HEK293 (cell line): ENCODE measurements at regions not wholly inside any gene's neighbourhood (a gene's known extent, or its start where the extent isn't known, plus 50 kb on each side); places are given as distances from the start of the nearest gene placed in this dataset.

Experiments used
- CTCF ChIA-PET: fragments of 350-600 bp; formaldehyde crosslinking; extraction: SDS; loops from one replicate; lab custom pipeline; 2021; ENCODE audit warnings: antibody characterized with exemption; lab: Yijun Ruan, JAX
- POLR2A ChIA-PET: fragments of 300-600 bp; formaldehyde crosslinking; extraction: SDS; loops from one replicate; lab custom pipeline; 2020; ENCODE audit warnings: antibody characterized with exemption, inconsistent platforms; lab: Yijun Ruan, JAX
- H3K27ac ChIP-seq: fragments of 200-500 bp; sonication (Bioruptor generic); 2 replicates; pipeline ENCODE4 v1.5.1; 2014; ENCODE audit warnings: low read depth, low read length, control low read depth, inconsistent platforms; ENCODE audit errors: extremely low read depth
- H3K36me3 ChIP-seq, 2 experiments: fragments of 200-500 bp in 1 of 2; sonication (Bioruptor generic) in 1 of 2; 1 replicate in 1 of 2; 2 replicates in 1 of 2; pipeline ENCODE4 v1.5.1; 2014 to 2017; ENCODE audit warnings: inconsistent platforms in 2 of 2, low read length in 2 of 2; ENCODE audit not compliant: control insufficient read depth in 2 of 2, insufficient read depth in 1 of 2
- H3K4me1 ChIP-seq: fragments of 200-500 bp; sonication (Bioruptor generic); 2 replicates; pipeline ENCODE4 v1.5.1; 2014; ENCODE audit warnings: mild to moderate bottlenecking, low read length, inconsistent platforms; ENCODE audit not compliant: control insufficient read depth, insufficient read depth
- H3K4me3 ChIP-seq: 2 replicates; pipeline ENCODE4 v1.5.1; 2011; ENCODE audit warnings: low read depth, mild to moderate bottlenecking, control low read depth, low read length, moderate library complexity
- H3K9me3 ChIP-seq: fragments of 200-500 bp; sonication (Bioruptor generic); 2 replicates; pipeline ENCODE4 v1.5.1; 2014; ENCODE audit warnings: low read depth, low read length, inconsistent platforms; ENCODE audit not compliant: control insufficient read depth, insufficient read depth
- BCL11A ChIP-seq: fragments of 450-650 bp; formaldehyde crosslinking; IDR thresholded peaks from 2 replicates; pipeline ENCODE4 v1.5.1; 2016; ENCODE audit warnings: low read depth, missing biosample characterization, missing genetic modification characterization
- HOXA7 ChIP-seq: sonication (generic); formaldehyde crosslinking; IDR thresholded peaks from 2 replicates; pipeline ENCODE4 v1.8.1; 2022; ENCODE audit warnings: missing genetic modification reagents, borderline replicate concordance
- KLF8 ChIP-seq: fragments of 450-650 bp; formaldehyde crosslinking; IDR thresholded peaks from 2 replicates; pipeline ENCODE4 v1.5.1; 2016; ENCODE audit warnings: missing biosample characterization, missing genetic modification characterization
- OVOL3 ChIP-seq: fragments of 450-650 bp; formaldehyde crosslinking; IDR thresholded peaks from 2 replicates; pipeline ENCODE4 v1.5.1; 2016; ENCODE audit warnings: missing biosample characterization, missing genetic modification characterization
- TCF7L2 ChIP-seq: IDR thresholded peaks from 2 replicates; pipeline ENCODE4 v1.6.1; 2011; ENCODE audit warnings: low read depth, mild to moderate bottlenecking, inconsistent platforms, low read length, moderate library complexity, borderline replicate concordance
- WT1 ChIP-seq: fragments of 450-650 bp; formaldehyde crosslinking; IDR thresholded peaks from 2 replicates; pipeline ENCODE4 v1.5.1; 2016; ENCODE audit warnings: missing biosample characterization, missing genetic modification characterization
- YY2 ChIP-seq: fragments of 450-650 bp; formaldehyde crosslinking; IDR thresholded peaks from 2 replicates; pipeline ENCODE4 v1.5.1; 2016; ENCODE audit warnings: missing biosample characterization, missing genetic modification characterization
- ZBTB17 ChIP-seq: fragments of 450-650 bp; formaldehyde crosslinking; IDR thresholded peaks from 2 replicates; pipeline ENCODE4 v1.5.1; 2016; ENCODE audit warnings: missing biosample characterization, missing genetic modification characterization
- ZBTB20 ChIP-seq: fragments of 450-650 bp; formaldehyde crosslinking; IDR thresholded peaks from 2 replicates; pipeline ENCODE4 v1.5.1; 2016; ENCODE audit warnings: missing biosample characterization, missing genetic modification characterization
- ZBTB21 ChIP-seq: fragments of 450-650 bp; formaldehyde crosslinking; IDR thresholded peaks from 2 replicates; pipeline ENCODE4 v1.5.1; 2017; ENCODE audit warnings: missing biosample characterization, missing genetic modification characterization
- ZNF23 ChIP-seq: fragments of 450-650 bp; formaldehyde crosslinking; IDR thresholded peaks from 2 replicates; pipeline ENCODE4 v1.5.1; 2016; ENCODE audit warnings: missing biosample characterization, missing genetic modification characterization, borderline replicate concordance
- ZNF311 ChIP-seq: fragments of 450-650 bp; formaldehyde crosslinking; IDR thresholded peaks from 2 replicates; pipeline ENCODE4 v1.5.1; 2017; ENCODE audit warnings: missing biosample characterization, missing genetic modification characterization, borderline replicate concordance
- ZNF510 ChIP-seq: fragments of 450-650 bp; formaldehyde crosslinking; IDR thresholded peaks from 2 replicates; pipeline ENCODE4 v1.5.1; 2018; ENCODE audit warnings: mild to moderate bottlenecking, missing genetic modification characterization, missing biosample characterization; ENCODE audit not compliant: insufficient replicate concordance
- ZNF514 ChIP-seq: fragments of 450-650 bp; formaldehyde crosslinking; IDR thresholded peaks from 2 replicates; pipeline ENCODE4 v1.5.1; 2016; ENCODE audit warnings: missing biosample characterization, missing genetic modification characterization
- ZNF596 ChIP-seq: fragments of 450-650 bp; IDR thresholded peaks from 2 replicates; pipeline ENCODE4 v1.5.0; 2018; ENCODE audit warnings: missing biosample characterization, mild to moderate bottlenecking, missing genetic modification characterization, moderate library complexity
- ZNF626 ChIP-seq: fragments of 450-650 bp; sonication (Bioruptor Pico); formaldehyde crosslinking; IDR thresholded peaks from 2 replicates; pipeline ENCODE4 v1.5.1; 2018; ENCODE audit warnings: missing biosample characterization, missing genetic modification characterization, inconsistent platforms
- ZNF654 ChIP-seq: fragments of 450-650 bp; formaldehyde crosslinking; IDR thresholded peaks from 2 replicates; pipeline ENCODE4 v1.5.1; 2016; ENCODE audit warnings: low read depth, missing biosample characterization, missing genetic modification characterization
- ZNF777 ChIP-seq: fragments of 450-650 bp; formaldehyde crosslinking; IDR thresholded peaks from 2 replicates; pipeline ENCODE4 v1.5.1; 2017; ENCODE audit warnings: missing biosample characterization, missing genetic modification characterization, borderline replicate concordance
- TF ChIP-seq, protein P1 (sequence below): fragments of 450-650 bp; formaldehyde crosslinking; IDR thresholded peaks from 2 replicates; pipeline ENCODE4; 2016; ENCODE audit warnings: missing biosample characterization, missing genetic modification characterization
- TF ChIP-seq, protein P2 (sequence below): fragments of 450-650 bp; IDR thresholded peaks from 2 replicates; pipeline ENCODE4 v1.5.1; 2018; ENCODE audit warnings: missing biosample characterization, mild to moderate bottlenecking, missing genetic modification characterization
- TF ChIP-seq, protein P3 (sequence below): fragments of 450-650 bp; formaldehyde crosslinking; conservative IDR thresholded peaks from 2 replicates; pipeline ENCODE4 v1.5.1; 2016; ENCODE audit warnings: low read depth, missing biosample characterization, missing genetic modification characterization
- TF ChIP-seq, protein P4 (sequence below): fragments of 450-650 bp; formaldehyde crosslinking; IDR thresholded peaks from 2 replicates; pipeline ENCODE4 v1.5.1; 2016; ENCODE audit warnings: missing biosample characterization, missing genetic modification characterization
- TF ChIP-seq, protein P5 (sequence below): fragments of 450-650 bp; formaldehyde crosslinking; IDR thresholded peaks from 2 replicates; pipeline ENCODE4 v1.5.1; 2016; ENCODE audit warnings: missing biosample characterization, missing genetic modification characterization

DNA sequence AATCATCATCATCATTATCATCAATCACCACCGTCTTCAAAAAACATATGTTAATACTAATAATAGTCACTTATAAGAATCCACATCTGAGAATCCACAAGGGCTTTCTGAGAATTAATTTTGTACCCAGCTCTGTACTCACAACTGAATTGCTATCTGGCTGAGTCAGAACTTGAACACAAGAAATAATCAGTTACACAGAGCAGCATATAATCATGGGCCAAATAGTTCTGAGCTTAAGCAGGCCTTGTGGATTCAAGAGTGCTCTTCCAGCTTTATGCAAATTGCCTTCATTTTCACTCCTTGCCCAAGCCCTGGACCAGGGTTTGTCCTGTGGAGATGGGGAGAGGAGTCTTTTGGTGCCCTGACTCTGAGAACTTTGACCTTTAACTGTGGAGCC lies 304.5 kb downstream of the ZNF248 start:
- POLR2A ChIA-PET, result no interaction called here
- no peak for TF ChIP-seq KLF8 (tag by site-specific recombination)
- TF ChIP-seq BCL11A (tag by site-specific recombination), result no peak
- no peak for TF ChIP-seq ZNF510
- TF ChIP-seq YY2 (tag by site-specific recombination), result no peak
- TF ChIP-seq WT1 (tag by site-specific recombination), result no peak
- TF ChIP-seq HOXA7, result no peak
- TF ChIP-seq, protein P1, sequence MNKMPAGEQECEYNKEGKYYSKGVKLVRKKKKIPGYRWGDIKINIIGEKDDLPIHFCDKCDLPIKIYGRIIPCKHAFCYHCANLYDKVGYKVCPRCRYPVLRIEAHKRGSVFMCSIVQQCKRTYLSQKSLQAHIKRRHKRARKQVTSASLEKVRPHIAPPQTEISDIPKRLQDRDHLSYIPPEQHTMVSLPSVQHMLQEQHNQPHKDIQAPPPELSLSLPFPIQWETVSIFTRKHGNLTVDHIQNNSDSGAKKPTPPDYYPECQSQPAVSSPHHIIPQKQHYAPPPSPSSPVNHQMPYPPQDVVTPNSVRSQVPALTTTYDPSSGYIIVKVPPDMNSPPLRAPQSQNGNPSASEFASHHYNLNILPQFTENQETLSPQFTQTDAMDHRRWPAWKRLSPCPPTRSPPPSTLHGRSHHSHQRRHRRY, result no peak
- no peak for TF ChIP-seq ZNF596 (tag by site-specific recombination)
- H3K9me3 ChIP-seq, result no peaks in the 10 kb centered on the region
- H3K36me3 ChIP-seq, result no peaks in the 10 kb centered on the region
- H3K4me3 ChIP-seq, result no peak overlapping the region
- CTCF ChIA-PET, result interaction anchor here (0.6 to 0.7 kb wide), 2 partner anchors 24 to 243 kb away, joined by 3 to 5 read pairs; no protein-coding TSS in a partner anchor
- no peaks in the 10 kb centered on the region for H3K4me1 ChIP-seq
- H3K27ac ChIP-seq, result no peak overlapping the region

DNA sequence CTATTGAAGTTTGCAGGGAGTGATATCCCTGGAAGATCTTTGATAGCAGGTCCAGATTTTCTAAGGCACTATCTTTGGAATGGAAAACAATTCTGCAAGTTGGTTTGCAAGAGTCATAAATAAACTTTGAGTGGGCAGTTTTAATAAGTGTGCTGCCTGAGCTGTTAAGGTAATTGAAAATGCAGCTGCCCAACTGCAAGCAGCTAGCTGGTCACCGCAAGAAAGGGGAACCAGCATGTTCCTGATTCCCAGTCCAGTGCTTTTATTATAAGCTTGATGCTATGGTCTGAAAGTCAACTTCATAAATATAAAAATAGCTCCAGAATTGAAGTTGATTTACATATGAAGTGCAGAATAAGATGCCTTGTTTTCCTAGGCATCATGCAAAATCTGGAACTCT lies 308.4 kb downstream of the ZNF248 start:
- no peak overlapping the region for H3K4me3 ChIP-seq
- CTCF ChIA-PET, result no interaction called here
- no peaks in the 10 kb centered on the region for H3K9me3 ChIP-seq

More for the DNA sequence above, 308.4 kb downstream of the ZNF248 start:
- no peaks in the 10 kb centered on the region for H3K4me1 ChIP-seq
- H3K27ac ChIP-seq, result no peak overlapping the region
- H3K36me3 ChIP-seq, result no peaks in the 10 kb centered on the region
- TF ChIP-seq ZBTB21 (no peak), ZBTB17 (tag by site-specific recombination) (no peak), ZNF626 (tag by site-specific recombination) (no peak), TCF7L2 (no peak), ZNF777 (tag by site-specific recombination) (no peak), ZBTB20 (tag by site-specific recombination) (no peak), ZNF514 (tag by site-specific recombination) (no peak), ZNF311 (tag by site-specific recombination) (no peak), OVOL3 (tag by site-specific recombination) (no peak), ZNF654 (tag by site-specific recombination) (no peak), ZNF23 (no peak)
- TF ChIP-seq, protein P2, sequence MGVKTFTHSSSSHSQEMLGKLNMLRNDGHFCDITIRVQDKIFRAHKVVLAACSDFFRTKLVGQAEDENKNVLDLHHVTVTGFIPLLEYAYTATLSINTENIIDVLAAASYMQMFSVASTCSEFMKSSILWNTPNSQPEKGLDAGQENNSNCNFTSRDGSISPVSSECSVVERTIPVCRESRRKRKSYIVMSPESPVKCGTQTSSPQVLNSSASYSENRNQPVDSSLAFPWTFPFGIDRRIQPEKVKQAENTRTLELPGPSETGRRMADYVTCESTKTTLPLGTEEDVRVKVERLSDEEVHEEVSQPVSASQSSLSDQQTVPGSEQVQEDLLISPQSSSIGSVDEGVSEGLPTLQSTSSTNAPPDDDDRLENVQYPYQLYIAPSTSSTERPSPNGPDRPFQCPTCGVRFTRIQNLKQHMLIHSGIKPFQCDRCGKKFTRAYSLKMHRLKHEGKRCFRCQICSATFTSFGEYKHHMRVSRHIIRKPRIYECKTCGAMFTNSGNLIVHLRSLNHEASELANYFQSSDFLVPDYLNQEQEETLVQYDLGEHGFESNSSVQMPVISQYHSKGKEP (tag by site-specific recombination), result no peak
- TF ChIP-seq, protein P3, sequence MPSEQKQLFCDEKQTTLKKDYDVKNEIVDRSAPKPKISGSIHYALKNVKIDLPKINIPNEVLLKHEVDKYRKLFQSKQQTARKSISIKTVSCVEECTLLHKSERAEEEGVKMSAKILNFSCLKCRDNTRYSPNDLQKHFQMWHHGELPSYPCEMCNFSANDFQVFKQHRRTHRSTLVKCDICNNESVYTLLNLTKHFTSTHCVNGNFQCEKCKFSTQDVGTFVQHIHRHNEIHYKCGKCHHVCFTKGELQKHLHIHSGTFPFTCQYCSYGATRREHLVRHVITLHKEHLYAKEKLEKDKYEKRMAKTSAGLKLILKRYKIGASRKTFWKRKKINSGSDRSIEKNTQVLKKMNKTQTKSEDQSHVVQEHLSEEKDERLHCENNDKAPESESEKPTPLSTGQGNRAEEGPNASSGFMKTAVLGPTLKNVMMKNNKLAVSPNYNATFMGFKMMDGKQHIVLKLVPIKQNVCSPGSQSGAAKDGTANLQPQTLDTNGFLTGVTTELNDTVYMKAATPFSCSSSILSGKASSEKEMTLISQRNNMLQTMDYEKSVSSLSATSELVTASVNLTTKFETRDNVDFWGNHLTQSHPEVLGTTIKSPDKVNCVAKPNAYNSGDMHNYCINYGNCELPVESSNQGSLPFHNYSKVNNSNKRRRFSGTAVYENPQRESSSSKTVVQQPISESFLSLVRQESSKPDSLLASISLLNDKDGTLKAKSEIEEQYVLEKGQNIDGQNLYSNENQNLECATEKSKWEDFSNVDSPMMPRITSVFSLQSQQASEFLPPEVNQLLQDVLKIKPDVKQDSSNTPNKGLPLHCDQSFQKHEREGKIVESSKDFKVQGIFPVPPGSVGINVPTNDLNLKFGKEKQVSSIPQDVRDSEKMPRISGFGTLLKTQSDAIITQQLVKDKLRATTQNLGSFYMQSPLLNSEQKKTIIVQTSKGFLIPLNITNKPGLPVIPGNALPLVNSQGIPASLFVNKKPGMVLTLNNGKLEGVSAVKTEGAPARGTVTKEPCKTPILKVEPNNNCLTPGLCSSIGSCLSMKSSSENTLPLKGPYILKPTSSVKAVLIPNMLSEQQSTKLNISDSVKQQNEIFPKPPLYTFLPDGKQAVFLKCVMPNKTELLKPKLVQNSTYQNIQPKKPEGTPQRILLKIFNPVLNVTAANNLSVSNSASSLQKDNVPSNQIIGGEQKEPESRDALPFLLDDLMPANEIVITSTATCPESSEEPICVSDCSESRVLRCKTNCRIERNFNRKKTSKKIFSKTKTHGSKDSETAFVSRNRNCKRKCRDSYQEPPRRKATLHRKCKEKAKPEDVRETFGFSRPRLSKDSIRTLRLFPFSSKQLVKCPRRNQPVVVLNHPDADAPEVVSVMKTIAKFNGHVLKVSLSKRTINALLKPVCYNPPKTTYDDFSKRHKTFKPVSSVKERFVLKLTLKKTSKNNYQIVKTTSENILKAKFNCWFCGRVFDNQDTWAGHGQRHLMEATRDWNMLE, result no peak
- TF ChIP-seq, protein P4, sequence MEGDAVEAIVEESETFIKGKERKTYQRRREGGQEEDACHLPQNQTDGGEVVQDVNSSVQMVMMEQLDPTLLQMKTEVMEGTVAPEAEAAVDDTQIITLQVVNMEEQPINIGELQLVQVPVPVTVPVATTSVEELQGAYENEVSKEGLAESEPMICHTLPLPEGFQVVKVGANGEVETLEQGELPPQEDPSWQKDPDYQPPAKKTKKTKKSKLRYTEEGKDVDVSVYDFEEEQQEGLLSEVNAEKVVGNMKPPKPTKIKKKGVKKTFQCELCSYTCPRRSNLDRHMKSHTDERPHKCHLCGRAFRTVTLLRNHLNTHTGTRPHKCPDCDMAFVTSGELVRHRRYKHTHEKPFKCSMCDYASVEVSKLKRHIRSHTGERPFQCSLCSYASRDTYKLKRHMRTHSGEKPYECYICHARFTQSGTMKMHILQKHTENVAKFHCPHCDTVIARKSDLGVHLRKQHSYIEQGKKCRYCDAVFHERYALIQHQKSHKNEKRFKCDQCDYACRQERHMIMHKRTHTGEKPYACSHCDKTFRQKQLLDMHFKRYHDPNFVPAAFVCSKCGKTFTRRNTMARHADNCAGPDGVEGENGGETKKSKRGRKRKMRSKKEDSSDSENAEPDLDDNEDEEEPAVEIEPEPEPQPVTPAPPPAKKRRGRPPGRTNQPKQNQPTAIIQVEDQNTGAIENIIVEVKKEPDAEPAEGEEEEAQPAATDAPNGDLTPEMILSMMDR (tag by site-specific recombination), result no peak
- TF ChIP-seq, protein P5, sequence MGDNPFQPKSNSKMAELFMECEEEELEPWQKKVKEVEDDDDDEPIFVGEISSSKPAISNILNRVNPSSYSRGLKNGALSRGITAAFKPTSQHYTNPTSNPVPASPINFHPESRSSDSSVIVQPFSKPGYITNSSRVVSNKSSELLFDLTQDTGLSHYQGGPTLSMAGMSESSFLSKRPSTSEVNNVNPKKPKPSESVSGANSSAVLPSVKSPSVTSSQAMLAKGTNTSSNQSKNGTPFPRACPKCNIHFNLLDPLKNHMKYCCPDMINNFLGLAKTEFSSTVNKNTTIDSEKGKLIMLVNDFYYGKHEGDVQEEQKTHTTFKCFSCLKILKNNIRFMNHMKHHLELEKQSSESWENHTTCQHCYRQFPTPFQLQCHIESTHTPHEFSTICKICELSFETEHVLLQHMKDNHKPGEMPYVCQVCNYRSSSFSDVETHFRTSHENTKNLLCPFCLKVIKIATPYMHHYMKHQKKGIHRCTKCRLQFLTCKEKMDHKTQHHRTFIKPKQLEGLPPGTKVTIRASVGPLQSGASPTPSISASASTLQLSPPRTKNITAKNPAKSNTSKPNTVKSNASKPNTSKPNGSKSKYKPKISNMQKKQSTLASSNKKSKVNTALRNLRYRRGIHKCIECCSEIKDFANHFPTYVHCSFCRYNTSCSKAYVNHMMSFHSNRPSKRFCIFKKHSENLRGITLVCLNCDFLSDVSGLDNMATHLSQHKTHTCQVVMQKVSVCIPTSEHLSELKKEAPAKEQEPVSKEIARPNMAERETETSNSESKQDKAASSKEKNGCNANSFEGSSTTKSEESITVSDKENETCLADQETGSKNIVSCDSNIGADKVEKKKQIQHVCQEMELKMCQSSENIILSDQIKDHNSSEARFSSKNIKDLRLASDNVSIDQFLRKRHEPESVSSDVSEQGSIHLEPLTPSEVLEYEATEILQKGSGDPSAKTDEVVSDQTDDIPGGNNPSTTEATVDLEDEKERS, result no peak
- TF ChIP-seq, all 188 proteins: peak for 0
- POLR2A ChIA-PET, result no interaction called here
